ENCODE measurements at regions not wholly inside any gene's neighbourhood (a gene's known extent, or its start where the extent isn't known, plus 50 kb on each side); places are given as distances from the start of the nearest gene placed in this dataset.

- WGBS, 3 donors = 9 to 23% (median 21%) methylated on average over 22 of the region's 22 CpGs
- H3K27ac ChIP-seq (ENCODE audit: low read depth, low read length) = peak overlapping the region; percentile 66
Measured at GRCh38 chr10:31602541-31603234, 283.7 kb downstream of the ZEB1 start.

GRCh38 chr10:31601136-31601535, 282.1 kb downstream of the ZEB1 start:
- no peak overlapping the region for H3K27ac ChIP-seq (ENCODE audit: low read depth, low read length)
- 92 to 98% (median 95%) methylated on average over 3 of the region's 3 CpGs for WGBS, 3 donors

- H3K27ac ChIP-seq (ENCODE audit: low read depth, low read length) = no peak overlapping the region
- 80 to 91% (median 91%) methylated on average over 9 of the region's 9 CpGs for WGBS, 3 donors
Measured at GRCh38 chr10:31599626-31600504, 280.8 kb downstream of the ZEB1 start.

GRCh38 chr10:31596765-31597164, 277.7 kb downstream of the ZEB1 start:
- 92 to 98% (median 97%) methylated on average over 2 of the region's 2 CpGs for WGBS, 3 donors

GRCh38 chr10:31595992-31596391, 277.0 kb downstream of the ZEB1 start:
- H3K27ac ChIP-seq (ENCODE audit: low read depth, low read length) = no peak overlapping the region
- WGBS, 3 donors = 40 to 73% (median 71%) methylated on average over 3 of the region's 3 CpGs

More at GRCh38 chr10:31596765-31597164, 277.7 kb downstream of the ZEB1 start:
- H3K27ac ChIP-seq (ENCODE audit: low read depth, low read length) = no peak overlapping the region

GRCh38 chr10:31594347-31594873, 275.4 kb downstream of the ZEB1 start:
- no peak overlapping the region for H3K27ac ChIP-seq (ENCODE audit: low read depth, low read length)
- WGBS, 3 donors = 75 to 88% (median 79%) methylated on average over 1 of the region's 1 CpG

- 84 to 89% (median 88%) methylated on average over 2 of the region's 2 CpGs for WGBS, 3 donors
- no peak overlapping the region for H3K27ac ChIP-seq (ENCODE audit: low read depth, low read length)
Measured at GRCh38 chr10:31593124-31593523, 274.1 kb downstream of the ZEB1 start.

- H3K27ac ChIP-seq (ENCODE audit: low read depth, low read length) = no peak overlapping the region
Measured at GRCh38 chr10:31591569-31591968, 272.6 kb downstream of the ZEB1 start.

GRCh38 chr10:31590023-31590800, 271.2 kb downstream of the ZEB1 start:
- no peak overlapping the region for H3K27ac ChIP-seq (ENCODE audit: low read depth, low read length)
- WGBS, 3 donors = 69 to 78% (median 70%) methylated on average over 6 of the region's 6 CpGs

- H3K27ac ChIP-seq (ENCODE audit: low read depth, low read length) = no peak overlapping the region
- 92 to 93% (median 92%) methylated on average over 9 of the region's 9 CpGs for WGBS, 3 donors
Measured at GRCh38 chr10:31587691-31588090, 268.7 kb downstream of the ZEB1 start.

GRCh38 chr10:31586723-31587638, 268.0 kb downstream of the ZEB1 start:
- no peak overlapping the region for H3K27ac ChIP-seq (ENCODE audit: low read depth, low read length)
- WGBS, 3 donors = 67 to 78% (median 68%) methylated on average over 22 of the region's 22 CpGs

- WGBS, 3 donors = 71 to 81% (median 76%) methylated on average over 6 of the region's 6 CpGs
- no peak overlapping the region for H3K27ac ChIP-seq (ENCODE audit: low read depth, low read length)
Measured at GRCh38 chr10:31584876-31585275, 265.9 kb downstream of the ZEB1 start.

GRCh38 chr10:31584098-31584631, 265.1 kb downstream of the ZEB1 start:
- no peak overlapping the region for H3K27ac ChIP-seq (ENCODE audit: low read depth, low read length)
- WGBS, 3 donors = 58 to 69% (median 65%) methylated on average over 12 of the region's 12 CpGs

- WGBS, 3 donors = 48 to 61% (median 60%) methylated on average over 6 of the region's 6 CpGs
- H3K27ac ChIP-seq (ENCODE audit: low read depth, low read length) = no peak overlapping the region
Measured at GRCh38 chr10:31583293-31583692, 264.3 kb downstream of the ZEB1 start.

- 49 to 63% (median 54%) methylated on average over 8 of the region's 8 CpGs for WGBS, 3 donors
- no peak overlapping the region for H3K27ac ChIP-seq (ENCODE audit: low read depth, low read length)
Measured at GRCh38 chr10:31582365-31583052, 263.5 kb downstream of the ZEB1 start.

- 63 to 69% (median 65%) methylated on average over 9 of the region's 9 CpGs for WGBS, 3 donors
- H3K27ac ChIP-seq (ENCODE audit: low read depth, low read length) = no peak overlapping the region
Measured at GRCh38 chr10:31581741-31582323, 262.8 kb downstream of the ZEB1 start.

GRCh38 chr10:31580646-31581045, 261.6 kb downstream of the ZEB1 start:
- no peak overlapping the region for H3K27ac ChIP-seq (ENCODE audit: low read depth, low read length)
- 67 to 78% (median 69%) methylated on average over 5 of the region's 5 CpGs for WGBS, 3 donors

Data from adipose tissue (tissue), 3 donors.